WTC11 (cell line): ENCODE measurements at regions not wholly inside any gene's neighbourhood (a gene's known extent, or its start where the extent isn't known, plus 50 kb on each side); places are given as distances from the start of the nearest gene placed in this dataset.

Source experiments
- ATAC-seq: fragments of 200-7000 bp; cut with Tn5 transposase; 2 replicates; pipeline ENCODE4 v1.10.0; 2021; ENCODE audit warnings: mild to moderate bottlenecking, moderate library complexity
- CTCF ChIA-PET: fragments of 300-600 bp; sonication (Branson Sonifier 250); formaldehyde crosslinking; loops from one replicate; lab custom pipeline; 2021; ENCODE audit warnings: antibody characterized with exemption; lab: Charles Lee
- POLR2A ChIA-PET: fragments of 350-600 bp; sonication (Branson Sonifier 250); formaldehyde crosslinking; loops from one replicate; lab custom pipeline; 2021; ENCODE audit warnings: antibody characterized with exemption; lab: Charles Lee
- DNase-seq: peaks from one replicate; pipeline ENCODE4 v3.0.0; 2021; ENCODE audit warnings: low spot score
- H3K27ac Mint-ChIP-seq: 2 replicates; pipeline ENCODE4 v1.8.0; 2021; ENCODE audit warnings: mixed read lengths
- H3K27me3 Mint-ChIP-seq: 2 replicates; pipeline ENCODE4 v1.8.0; 2021; ENCODE audit warnings: low read depth, mild to moderate bottlenecking, moderate library complexity, mixed read lengths
- H3K36me3 Mint-ChIP-seq: 2 replicates; pipeline ENCODE4 v1.8.0; 2021; ENCODE audit warnings: mixed read lengths
- H3K4me1 Mint-ChIP-seq: 2 replicates; pipeline ENCODE4 v1.8.0; 2022; ENCODE audit warnings: mixed read lengths
- H3K4me3 Mint-ChIP-seq: 2 replicates; pipeline ENCODE4 v1.8.0; 2021; ENCODE audit warnings: mild to moderate bottlenecking, moderate library complexity, mixed read lengths
- H3K9me3 Mint-ChIP-seq: 2 replicates; pipeline ENCODE4 v1.8.0; 2021; ENCODE audit warnings: mixed read lengths
- ATF1 ChIP-seq: sonication (generic); formaldehyde crosslinking; IDR thresholded peaks from 2 replicates; pipeline ENCODE4 v1.8.1; 2023; ENCODE audit warnings: mild to moderate bottlenecking, moderate library complexity, missing genetic modification reagents
- CBFB ChIP-seq: sonication (generic); formaldehyde crosslinking; IDR thresholded peaks from 2 replicates; pipeline ENCODE4 v1.8.1; 2022; ENCODE audit warnings: mild to moderate bottlenecking, low read depth, missing genetic modification reagents
- ESRRA ChIP-seq: sonication (generic); formaldehyde crosslinking; IDR thresholded peaks from 2 replicates; pipeline ENCODE4 v1.8.1; 2022; ENCODE audit warnings: mild to moderate bottlenecking, missing genetic modification reagents, borderline replicate concordance
- ETV6 ChIP-seq: sonication (generic); formaldehyde crosslinking; IDR thresholded peaks from 2 replicates; pipeline ENCODE4 v1.8.1; 2022; ENCODE audit warnings: mild to moderate bottlenecking, missing genetic modification reagents
- FOXK1 ChIP-seq: sonication (generic); formaldehyde crosslinking; IDR thresholded peaks from 2 replicates; pipeline ENCODE4 v1.8.0; 2022; ENCODE audit warnings: mild to moderate bottlenecking, moderate library complexity, missing genetic modification reagents
- GRHL2 ChIP-seq: fragments of 250-450 bp; sonication (Bioruptor Pico); IDR thresholded peaks from 2 replicates; pipeline ENCODE4 v1.8.0; 2022; ENCODE audit warnings: mild to moderate bottlenecking, moderate library complexity; ENCODE audit not compliant: insufficient replicate concordance, severe bottlenecking
- NFATC4 ChIP-seq: fragments of 250-450 bp; sonication (Bioruptor Pico); IDR thresholded peaks from 2 replicates; pipeline ENCODE4 v1.9.0; 2021; ENCODE audit warnings: mild to moderate bottlenecking
- NR1H2 ChIP-seq: sonication (generic); formaldehyde crosslinking; IDR thresholded peaks from 2 replicates; pipeline ENCODE4 v1.9.0; 2021; ENCODE audit warnings: mild to moderate bottlenecking, moderate library complexity, missing genetic modification reagents
- NR3C1 ChIP-seq: sonication (generic); formaldehyde crosslinking; conservative IDR thresholded peaks from 2 replicates; pipeline ENCODE4 v1.8.1; 2023; ENCODE audit warnings: low read depth, mild to moderate bottlenecking, missing genetic modification reagents
- RORB ChIP-seq: fragments of 250-450 bp; sonication (Bioruptor Pico); IDR thresholded peaks from 2 replicates; pipeline ENCODE4 v1.9.0; 2021; ENCODE audit warnings: mild to moderate bottlenecking
- SOX15 ChIP-seq: fragments of 250-450 bp; sonication (Bioruptor Pico); IDR thresholded peaks from 2 replicates; pipeline ENCODE4 v1.9.0; 2021; ENCODE audit warnings: mild to moderate bottlenecking
- TEAD1 ChIP-seq: sonication (generic); formaldehyde crosslinking; IDR thresholded peaks from 2 replicates; pipeline ENCODE4 v1.8.0; 2022; ENCODE audit warnings: mild to moderate bottlenecking, missing genetic modification reagents
- TEAD4 ChIP-seq: sonication (generic); formaldehyde crosslinking; IDR thresholded peaks from 2 replicates; pipeline ENCODE4 v1.8.0; 2022; ENCODE audit warnings: mild to moderate bottlenecking, missing genetic modification reagents
- ZBTB21 ChIP-seq: sonication (generic); formaldehyde crosslinking; IDR thresholded peaks from 2 replicates; pipeline ENCODE4 v1.8.1; 2023; ENCODE audit warnings: mild to moderate bottlenecking, missing genetic modification reagents, borderline replicate concordance
- ZNF138 ChIP-seq: sonication (generic); formaldehyde crosslinking; conservative IDR thresholded peaks from 2 replicates; pipeline ENCODE4 v1.8.1; 2022; ENCODE audit warnings: mild to moderate bottlenecking, moderate library complexity, missing genetic modification reagents
- TF ChIP-seq, protein P1 (sequence below): fragments of 250-450 bp; sonication (Bioruptor Pico); conservative IDR thresholded peaks from 2 replicates; pipeline ENCODE4 v1.9.0; 2021; ENCODE audit warnings: mild to moderate bottlenecking
- TF ChIP-seq, protein P2 (sequence below): sonication (generic); formaldehyde crosslinking; IDR thresholded peaks from 2 replicates; pipeline ENCODE4 v1.8.0; 2022; ENCODE audit warnings: mild to moderate bottlenecking, missing genetic modification reagents
- TF ChIP-seq, protein P3 (sequence below): sonication (generic); formaldehyde crosslinking; IDR thresholded peaks from 2 replicates; pipeline ENCODE4 v1.8.1; 2022; ENCODE audit warnings: mild to moderate bottlenecking, missing genetic modification reagents, moderate library complexity, borderline replicate concordance
- TF ChIP-seq, protein P4 (sequence below): sonication (generic); formaldehyde crosslinking; IDR thresholded peaks from 2 replicates; pipeline ENCODE4 v1.8.0; 2023; ENCODE audit warnings: missing genetic modification reagents
- TF ChIP-seq, protein P5 (sequence below): sonication (generic); formaldehyde crosslinking; IDR thresholded peaks from 2 replicates; pipeline ENCODE4 v1.8.1; 2023; ENCODE audit warnings: mild to moderate bottlenecking, missing genetic modification reagents
- TF ChIP-seq, protein P6 (sequence below): sonication (generic); formaldehyde crosslinking; IDR thresholded peaks from 2 replicates; pipeline ENCODE4 v1.8.1; 2022; ENCODE audit warnings: mild to moderate bottlenecking, moderate library complexity, missing genetic modification reagents
- TF ChIP-seq, protein P7 (sequence below): sonication (generic); formaldehyde crosslinking; IDR thresholded peaks from 2 replicates; pipeline ENCODE4 v1.8.0; 2022; ENCODE audit warnings: mild to moderate bottlenecking, missing genetic modification reagents
- TF ChIP-seq, protein P8 (sequence below): fragments of 250-450 bp; sonication (Bioruptor Pico); IDR thresholded peaks from 2 replicates; pipeline ENCODE4 v1.8.0; 2021; ENCODE audit warnings: mild to moderate bottlenecking

DNA sequence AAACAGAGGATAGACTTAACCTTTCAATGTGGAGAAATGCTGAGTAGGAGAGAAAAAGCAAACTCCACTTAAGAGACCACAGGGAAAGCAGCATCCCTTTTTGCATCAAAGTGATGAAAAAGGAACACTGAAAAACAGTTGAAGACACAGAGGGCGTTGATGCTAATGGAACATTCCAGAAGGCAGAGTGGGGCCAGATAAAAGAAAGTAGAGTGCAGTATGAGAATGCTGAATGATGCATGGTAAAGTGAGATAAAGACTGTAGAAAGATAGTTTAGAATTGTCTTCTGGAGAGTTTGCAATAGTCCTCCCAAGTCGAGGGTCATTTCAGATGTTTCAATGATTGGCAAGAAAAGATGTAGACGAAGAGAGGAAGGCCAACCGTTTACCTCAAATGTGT is 574.3 kb downstream of the PRR16 start:
- no peak for DNase-seq
- peaks cover 1% of the 10 kb centered on the region; the same call in 1 of the 2 replicates for H3K4me1 Mint-ChIP-seq
- no peaks in the 10 kb centered on the region for H3K36me3 Mint-ChIP-seq
- ChIA-PET CTCF (no interaction called here), POLR2A (no interaction called here)
- H3K27ac Mint-ChIP-seq = no peak overlapping the region
- peaks cover 7% of the 10 kb centered on the region; the same call in 1 of the 2 replicates for H3K9me3 Mint-ChIP-seq
- H3K27me3 Mint-ChIP-seq = no peaks in the 10 kb centered on the region
- TF ChIP-seq NR1H2 (no peak), SOX15 (CRISPR knock-in tag) (no peak), RORB (CRISPR knock-in tag) (no peak), GRHL2 (CRISPR knock-in tag) (no peak), ZNF138 (CRISPR knock-in tag) (no peak)
- TF ChIP-seq, protein P1, sequence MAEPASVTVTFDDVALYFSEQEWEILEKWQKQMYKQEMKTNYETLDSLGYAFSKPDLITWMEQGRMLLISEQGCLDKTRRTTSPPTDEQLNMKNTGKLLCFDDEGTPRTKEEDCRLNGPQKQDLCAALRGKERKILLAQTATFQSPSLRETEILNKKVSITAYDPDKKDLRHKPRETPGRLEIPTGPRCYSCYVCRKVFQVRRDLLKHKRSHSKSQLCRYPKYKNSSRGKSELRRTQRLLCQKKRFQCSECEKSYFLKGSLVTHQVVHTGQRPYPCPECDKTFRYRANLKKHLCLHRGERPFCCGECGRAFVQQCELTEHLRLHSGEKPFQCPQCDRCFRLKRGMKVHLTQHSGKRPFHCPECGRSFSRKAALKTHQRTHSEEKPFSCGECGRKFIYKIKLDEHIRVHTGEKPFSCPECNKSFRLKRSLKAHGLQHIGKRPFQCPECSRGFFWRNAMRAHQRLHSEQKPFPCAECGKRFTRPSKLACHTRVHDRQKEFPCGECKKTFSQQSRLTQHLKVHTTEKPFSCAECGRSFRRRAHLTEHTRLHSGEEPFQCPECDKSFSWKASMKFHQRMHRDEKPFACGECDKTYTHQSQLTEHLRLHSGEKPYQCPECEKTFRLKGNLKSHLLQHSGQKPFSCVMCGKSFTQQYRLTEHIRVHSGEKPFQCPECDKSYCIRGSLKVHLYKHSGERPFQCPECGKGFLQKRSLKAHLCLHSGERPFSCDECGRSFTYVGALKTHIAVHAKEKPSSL (CRISPR knock-in tag) = no peak
- TF ChIP-seq, protein P2, sequence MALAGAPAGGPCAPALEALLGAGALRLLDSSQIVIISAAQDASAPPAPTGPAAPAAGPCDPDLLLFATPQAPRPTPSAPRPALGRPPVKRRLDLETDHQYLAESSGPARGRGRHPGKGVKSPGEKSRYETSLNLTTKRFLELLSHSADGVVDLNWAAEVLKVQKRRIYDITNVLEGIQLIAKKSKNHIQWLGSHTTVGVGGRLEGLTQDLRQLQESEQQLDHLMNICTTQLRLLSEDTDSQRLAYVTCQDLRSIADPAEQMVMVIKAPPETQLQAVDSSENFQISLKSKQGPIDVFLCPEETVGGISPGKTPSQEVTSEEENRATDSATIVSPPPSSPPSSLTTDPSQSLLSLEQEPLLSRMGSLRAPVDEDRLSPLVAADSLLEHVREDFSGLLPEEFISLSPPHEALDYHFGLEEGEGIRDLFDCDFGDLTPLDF = no peak
- TF ChIP-seq, protein P3, sequence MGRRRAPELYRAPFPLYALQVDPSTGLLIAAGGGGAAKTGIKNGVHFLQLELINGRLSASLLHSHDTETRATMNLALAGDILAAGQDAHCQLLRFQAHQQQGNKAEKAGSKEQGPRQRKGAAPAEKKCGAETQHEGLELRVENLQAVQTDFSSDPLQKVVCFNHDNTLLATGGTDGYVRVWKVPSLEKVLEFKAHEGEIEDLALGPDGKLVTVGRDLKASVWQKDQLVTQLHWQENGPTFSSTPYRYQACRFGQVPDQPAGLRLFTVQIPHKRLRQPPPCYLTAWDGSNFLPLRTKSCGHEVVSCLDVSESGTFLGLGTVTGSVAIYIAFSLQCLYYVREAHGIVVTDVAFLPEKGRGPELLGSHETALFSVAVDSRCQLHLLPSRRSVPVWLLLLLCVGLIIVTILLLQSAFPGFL = no peak
- TF ChIP-seq, protein P4, sequence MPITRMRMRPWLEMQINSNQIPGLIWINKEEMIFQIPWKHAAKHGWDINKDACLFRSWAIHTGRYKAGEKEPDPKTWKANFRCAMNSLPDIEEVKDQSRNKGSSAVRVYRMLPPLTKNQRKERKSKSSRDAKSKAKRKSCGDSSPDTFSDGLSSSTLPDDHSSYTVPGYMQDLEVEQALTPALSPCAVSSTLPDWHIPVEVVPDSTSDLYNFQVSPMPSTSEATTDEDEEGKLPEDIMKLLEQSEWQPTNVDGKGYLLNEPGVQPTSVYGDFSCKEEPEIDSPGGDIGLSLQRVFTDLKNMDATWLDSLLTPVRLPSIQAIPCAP = no peak
- TF ChIP-seq, protein P5, sequence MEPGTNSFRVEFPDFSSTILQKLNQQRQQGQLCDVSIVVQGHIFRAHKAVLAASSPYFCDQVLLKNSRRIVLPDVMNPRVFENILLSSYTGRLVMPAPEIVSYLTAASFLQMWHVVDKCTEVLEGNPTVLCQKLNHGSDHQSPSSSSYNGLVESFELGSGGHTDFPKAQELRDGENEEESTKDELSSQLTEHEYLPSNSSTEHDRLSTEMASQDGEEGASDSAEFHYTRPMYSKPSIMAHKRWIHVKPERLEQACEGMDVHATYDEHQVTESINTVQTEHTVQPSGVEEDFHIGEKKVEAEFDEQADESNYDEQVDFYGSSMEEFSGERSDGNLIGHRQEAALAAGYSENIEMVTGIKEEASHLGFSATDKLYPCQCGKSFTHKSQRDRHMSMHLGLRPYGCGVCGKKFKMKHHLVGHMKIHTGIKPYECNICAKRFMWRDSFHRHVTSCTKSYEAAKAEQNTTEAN (CRISPR knock-in tag) = no peak
- TF ChIP-seq, protein P6, sequence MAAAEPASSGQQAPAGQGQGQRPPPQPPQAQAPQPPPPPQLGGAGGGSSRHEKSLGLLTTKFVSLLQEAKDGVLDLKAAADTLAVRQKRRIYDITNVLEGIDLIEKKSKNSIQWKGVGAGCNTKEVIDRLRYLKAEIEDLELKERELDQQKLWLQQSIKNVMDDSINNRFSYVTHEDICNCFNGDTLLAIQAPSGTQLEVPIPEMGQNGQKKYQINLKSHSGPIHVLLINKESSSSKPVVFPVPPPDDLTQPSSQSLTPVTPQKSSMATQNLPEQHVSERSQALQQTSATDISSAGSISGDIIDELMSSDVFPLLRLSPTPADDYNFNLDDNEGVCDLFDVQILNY (CRISPR knock-in tag) = no peak
- H3K4me3 Mint-ChIP-seq = no peak overlapping the region
- no peak for ATAC-seq

DNA sequence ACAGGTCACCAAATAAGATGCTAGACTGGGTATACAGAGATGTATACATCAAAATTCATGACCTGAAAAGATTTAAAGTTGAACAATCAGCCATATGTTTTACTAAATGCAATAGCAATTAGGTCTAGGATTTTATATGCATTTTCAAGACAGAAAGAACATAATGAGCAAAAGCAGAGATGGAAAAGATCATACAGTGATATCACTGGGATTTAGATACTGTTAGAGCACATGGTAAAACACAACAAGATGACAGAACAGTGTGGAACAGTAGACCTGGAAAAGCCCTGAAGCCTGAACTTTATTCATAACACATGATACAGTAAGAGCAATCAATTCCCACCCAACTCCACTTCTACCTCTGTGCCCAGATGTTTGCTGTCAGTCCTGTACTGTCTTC is 585.9 kb downstream of the PRR16 start:
- DNase-seq (no peak), ATAC-seq (no peak)
- ChIA-PET CTCF (no interaction called here), POLR2A (no interaction called here)
- Mint-ChIP-seq H3K27me3 (no peaks in the 10 kb centered on the region), H3K27ac (no peak overlapping the region), H3K4me1 (peaks cover 8% of the 10 kb centered on the region), H3K36me3 (no peaks in the 10 kb centered on the region), H3K4me3 (no peak overlapping the region), H3K9me3 (no peaks in the 10 kb centered on the region)
- TF ChIP-seq TEAD4 (CRISPR knock-in tag) (no peak), NR3C1 (CRISPR knock-in tag) (no peak), TEAD1 (CRISPR knock-in tag) (no peak), NFATC4 (no peak), CBFB (no peak), ATF1 (CRISPR knock-in tag) (no peak), ZBTB21 (CRISPR knock-in tag) (no peak), ETV6 (CRISPR knock-in tag) (no peak), FOXK1 (no peak), ESRRA (CRISPR knock-in tag) (no peak)
- TF ChIP-seq, protein P7, sequence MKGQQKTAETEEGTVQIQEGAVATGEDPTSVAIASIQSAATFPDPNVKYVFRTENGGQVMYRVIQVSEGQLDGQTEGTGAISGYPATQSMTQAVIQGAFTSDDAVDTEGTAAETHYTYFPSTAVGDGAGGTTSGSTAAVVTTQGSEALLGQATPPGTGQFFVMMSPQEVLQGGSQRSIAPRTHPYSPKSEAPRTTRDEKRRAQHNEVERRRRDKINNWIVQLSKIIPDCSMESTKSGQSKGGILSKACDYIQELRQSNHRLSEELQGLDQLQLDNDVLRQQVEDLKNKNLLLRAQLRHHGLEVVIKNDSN (CRISPR knock-in tag) = no peak
- TF ChIP-seq, protein P1 (CRISPR knock-in tag) = no peak
- TF ChIP-seq, protein P8, sequence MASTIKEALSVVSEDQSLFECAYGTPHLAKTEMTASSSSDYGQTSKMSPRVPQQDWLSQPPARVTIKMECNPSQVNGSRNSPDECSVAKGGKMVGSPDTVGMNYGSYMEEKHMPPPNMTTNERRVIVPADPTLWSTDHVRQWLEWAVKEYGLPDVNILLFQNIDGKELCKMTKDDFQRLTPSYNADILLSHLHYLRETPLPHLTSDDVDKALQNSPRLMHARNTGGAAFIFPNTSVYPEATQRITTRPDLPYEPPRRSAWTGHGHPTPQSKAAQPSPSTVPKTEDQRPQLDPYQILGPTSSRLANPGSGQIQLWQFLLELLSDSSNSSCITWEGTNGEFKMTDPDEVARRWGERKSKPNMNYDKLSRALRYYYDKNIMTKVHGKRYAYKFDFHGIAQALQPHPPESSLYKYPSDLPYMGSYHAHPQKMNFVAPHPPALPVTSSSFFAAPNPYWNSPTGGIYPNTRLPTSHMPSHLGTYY = no peak
- TF ChIP-seq, protein P2 = no peak
